ENCODE measurements at regions not wholly inside any gene's neighbourhood (a gene's known extent, or its start where the extent isn't known, plus 50 kb on each side); places are given as distances from the start of the nearest gene placed in this dataset.
"Not testable (repeated sequence)": the region's sequence is repeated elsewhere in the genome, so short reads cannot be mapped to it uniquely, and the experiment has no call there.

DNA sequence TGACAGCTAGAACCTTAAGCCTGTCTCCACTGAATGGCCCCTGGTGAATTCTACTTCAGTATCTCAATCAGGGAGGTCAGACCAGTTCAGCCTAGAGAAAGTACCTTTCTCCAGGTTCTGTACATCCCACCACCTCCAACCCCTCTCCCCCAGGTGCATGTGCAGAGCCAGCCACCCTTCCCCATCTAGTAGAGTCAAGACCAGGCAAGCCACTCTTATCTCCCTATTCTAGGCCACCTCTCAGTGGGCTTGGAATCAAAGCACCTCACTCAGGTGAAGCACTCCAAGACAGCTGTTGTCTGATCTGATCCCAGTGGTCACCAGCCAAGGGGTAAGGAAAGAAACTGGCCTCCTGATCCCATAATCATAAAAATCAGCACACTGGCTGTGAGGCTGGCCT, 340.9 kb downstream of the BCL11B start:
- no peak overlapping the region for H3K4ac ChIP-seq (ENCODE audit: low read depth, low read length)
- no peak overlapping the region for H4K91ac ChIP-seq (ENCODE audit: low read depth, low read length)
- no peaks in the 10 kb centered on the region for H3K79me1 ChIP-seq (ENCODE audit: low read length)
- H3K36me3 ChIP-seq (ENCODE audit: control insufficient read depth in 1 of 2, insufficient read depth in 2 of 2, low read length in 2 of 2) = no peaks in the 10 kb centered on the region
- no peaks in the 10 kb centered on the region for H3K27me3 ChIP-seq (ENCODE audit: insufficient read depth, low read length)
- H3K9ac ChIP-seq (ENCODE audit: low read length) = no peak overlapping the region
- H2BK12ac ChIP-seq (ENCODE audit: low read length) = no peak overlapping the region
- H2AFZ ChIP-seq (ENCODE audit: insufficient read depth, low read length, poor library complexity) = no peak overlapping the region
- H3K4me2 ChIP-seq (ENCODE audit: low read length) = no peak overlapping the region
- no peaks in the 10 kb centered on the region for H3K4me1 ChIP-seq (ENCODE audit: control insufficient read depth in 1 of 2, insufficient read depth in 2 of 2, low read length in 2 of 2)
- H3K9me3 ChIP-seq (ENCODE audit: insufficient read depth, low read depth, low read length) = peaks cover 3% of the 10 kb centered on the region
- no peak for DNase-seq
- H3K14ac ChIP-seq (ENCODE audit: low read length) = no peak overlapping the region
- H2BK120ac ChIP-seq (ENCODE audit: insufficient read depth, low read length, poor library complexity) = no peak overlapping the region
- no peak overlapping the region for H3K23ac ChIP-seq (ENCODE audit: low read length)
- H2AK5ac ChIP-seq (ENCODE audit: low read length) = no peak overlapping the region
- no peaks in the 10 kb centered on the region for H3K79me2 ChIP-seq (ENCODE audit: control insufficient read depth, insufficient read depth, low read length, poor library complexity)
- no peak overlapping the region for H3K27ac ChIP-seq (ENCODE audit: low read depth, low read length)
- no peak overlapping the region for H4K12ac ChIP-seq (ENCODE audit: low read depth, low read length)
- no peak overlapping the region for H3K18ac ChIP-seq (ENCODE audit: low read length)
- H3K4me3 ChIP-seq (ENCODE audit: low read depth, low read length) = no peak overlapping the region
- no peak overlapping the region for H2BK5ac ChIP-seq (ENCODE audit: low read depth, low read length, poor library complexity)
- no peak overlapping the region for H4K8ac ChIP-seq (ENCODE audit: low read depth, low read length)

DNA sequence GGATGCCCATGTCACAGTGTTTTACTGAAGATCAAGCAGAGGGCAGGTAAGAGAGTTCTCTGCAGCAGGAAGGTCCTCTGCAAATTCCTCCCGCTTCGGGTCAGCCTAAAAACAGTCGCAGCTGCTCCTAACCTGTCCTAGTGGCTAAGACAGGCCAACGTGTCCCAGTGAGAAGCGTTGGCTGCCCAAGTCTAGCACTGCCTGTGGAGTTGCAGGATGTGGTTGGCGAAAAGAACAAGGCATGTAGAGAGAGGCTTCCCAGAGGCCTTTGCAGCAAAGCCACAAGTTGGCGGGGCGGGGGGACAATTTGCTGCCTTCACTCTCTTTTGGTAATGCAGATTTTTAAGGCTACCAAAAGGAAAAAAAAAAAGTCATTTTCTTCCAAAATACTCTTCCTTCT, 340.1 kb downstream of the BCL11B start:
- H4K8ac ChIP-seq (ENCODE audit: low read depth, low read length) = no peak overlapping the region
- WGBS (ENCODE audit: extremely low coverage, insufficient coverage, insufficient read length) = no CpG with 5 or more reads among the region's 8 CpGs
- no peak overlapping the region for H3K4ac ChIP-seq (ENCODE audit: low read depth, low read length)
- H3K4me3 ChIP-seq (ENCODE audit: low read depth, low read length) = no peak overlapping the region
- no peak overlapping the region for H3K4me2 ChIP-seq (ENCODE audit: low read length)
- no peak for DNase-seq
- H2BK120ac ChIP-seq (ENCODE audit: insufficient read depth, low read length, poor library complexity) = no peak overlapping the region
- H4K12ac ChIP-seq (ENCODE audit: low read depth, low read length) = no peak overlapping the region
- no peak overlapping the region for H2BK12ac ChIP-seq (ENCODE audit: low read length)
- no peaks in the 10 kb centered on the region for H3K79me1 ChIP-seq (ENCODE audit: low read length)
- H3K36me3 ChIP-seq (ENCODE audit: control insufficient read depth in 1 of 2, insufficient read depth in 2 of 2, low read length in 2 of 2) = no peaks in the 10 kb centered on the region
- peaks cover 2% of the 10 kb centered on the region for H3K9me3 ChIP-seq (ENCODE audit: insufficient read depth, low read depth, low read length)
- no peak overlapping the region for H2AK5ac ChIP-seq (ENCODE audit: low read length)
- no peaks in the 10 kb centered on the region for H3K79me2 ChIP-seq (ENCODE audit: control insufficient read depth, insufficient read depth, low read length, poor library complexity)
- H3K18ac ChIP-seq (ENCODE audit: low read length) = no peak overlapping the region
- H3K27me3 ChIP-seq (ENCODE audit: insufficient read depth, low read length) = no peaks in the 10 kb centered on the region
- H3K27ac ChIP-seq (ENCODE audit: low read depth, low read length) = no peak overlapping the region
- no peak overlapping the region for H4K91ac ChIP-seq (ENCODE audit: low read depth, low read length)
- H3K14ac ChIP-seq (ENCODE audit: low read length) = no peak overlapping the region
- H3K9ac ChIP-seq (ENCODE audit: low read length) = no peak overlapping the region
- no peaks in the 10 kb centered on the region for H3K4me1 ChIP-seq (ENCODE audit: control insufficient read depth in 1 of 2, insufficient read depth in 2 of 2, low read length in 2 of 2)
- H3K23ac ChIP-seq (ENCODE audit: low read length) = no peak overlapping the region
- no peak overlapping the region for H2AFZ ChIP-seq (ENCODE audit: insufficient read depth, low read length, poor library complexity)
- H2BK5ac ChIP-seq (ENCODE audit: low read depth, low read length, poor library complexity) = no peak overlapping the region

DNA sequence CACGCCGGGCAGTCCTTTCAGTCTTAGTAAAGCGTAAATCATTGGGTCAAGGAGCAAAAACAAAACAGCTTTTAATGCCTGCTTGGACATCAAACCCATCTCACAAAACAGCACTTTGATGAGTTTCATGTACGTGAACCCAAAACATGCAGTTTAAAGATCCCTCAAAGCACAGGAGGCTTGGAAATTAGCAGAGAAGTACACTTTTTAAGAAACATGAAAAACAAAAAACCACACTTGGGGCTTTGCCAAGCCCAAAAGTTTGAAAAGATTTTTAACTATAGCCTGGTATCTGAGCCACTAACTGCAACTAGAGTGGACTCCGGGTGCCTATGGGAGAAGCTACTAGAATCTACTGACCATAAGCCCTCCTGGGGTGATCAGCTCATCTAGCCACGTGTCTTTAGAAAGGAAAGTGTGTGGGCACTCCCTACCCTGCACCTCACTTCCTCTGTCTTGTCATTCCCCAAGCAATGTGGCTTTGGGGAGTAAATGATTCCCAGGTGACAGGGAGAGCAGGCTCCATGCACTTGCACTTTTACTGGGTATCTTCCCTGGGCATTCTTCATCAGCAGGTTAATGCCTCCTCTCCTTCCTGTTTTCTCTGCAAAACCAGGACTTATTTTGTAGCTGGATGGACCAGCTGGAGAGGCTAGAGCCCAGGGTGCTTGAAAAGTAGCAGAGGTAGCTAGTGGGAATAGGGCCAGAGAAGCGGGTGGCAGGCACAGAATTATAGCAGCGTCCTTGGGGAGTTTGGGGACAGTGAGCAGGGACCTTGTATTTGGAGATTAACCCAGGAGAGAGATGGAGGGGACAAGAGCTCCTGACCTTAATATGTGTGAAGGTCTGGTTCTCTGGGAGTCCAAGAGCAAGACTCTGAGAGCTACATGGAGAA, 339.3 kb downstream of the BCL11B start:
- no CpG with 5 or more reads among the region's 8 CpGs for WGBS (ENCODE audit: extremely low coverage, insufficient coverage, insufficient read length)
- Histone ChIP-seq H2AK5ac (ENCODE audit: low read length) (no peak overlapping the region), H3K4me1 (ENCODE audit: control insufficient read depth in 1 of 2, insufficient read depth in 2 of 2, low read length in 2 of 2) (no peaks in the 10 kb centered on the region), H3K36me3 (ENCODE audit: control insufficient read depth in 1 of 2, insufficient read depth in 2 of 2, low read length in 2 of 2) (no peaks in the 10 kb centered on the region), H2AFZ (ENCODE audit: insufficient read depth, low read length, poor library complexity) (no peak overlapping the region), H3K18ac (ENCODE audit: low read length) (no peak overlapping the region), H2BK120ac (ENCODE audit: insufficient read depth, low read length, poor library complexity) (no peak overlapping the region), H2BK5ac (ENCODE audit: low read depth, low read length, poor library complexity) (no peak overlapping the region), H3K79me1 (ENCODE audit: low read length) (no peaks in the 10 kb centered on the region), H3K4me3 (ENCODE audit: low read depth, low read length) (no peak overlapping the region), H3K23ac (ENCODE audit: low read length) (no peak overlapping the region), H4K8ac (ENCODE audit: low read depth, low read length) (no peak overlapping the region), H4K91ac (ENCODE audit: low read depth, low read length) (no peak overlapping the region), H3K14ac (ENCODE audit: low read length) (no peak overlapping the region), H3K9me3 (ENCODE audit: insufficient read depth, low read depth, low read length) (peaks cover 2% of the 10 kb centered on the region), H3K79me2 (ENCODE audit: control insufficient read depth, insufficient read depth, low read length, poor library complexity) (no peaks in the 10 kb centered on the region), H3K4ac (ENCODE audit: low read depth, low read length) (no peak overlapping the region), H3K4me2 (ENCODE audit: low read length) (no peak overlapping the region), H3K27ac (ENCODE audit: low read depth, low read length) (no peak overlapping the region), H3K27me3 (ENCODE audit: insufficient read depth, low read length) (no peaks in the 10 kb centered on the region), H2BK12ac (ENCODE audit: low read length) (no peak overlapping the region), H3K9ac (ENCODE audit: low read length) (no peak overlapping the region), H4K12ac (ENCODE audit: low read depth, low read length) (no peak overlapping the region)
- DNase-seq = no peak

DNA sequence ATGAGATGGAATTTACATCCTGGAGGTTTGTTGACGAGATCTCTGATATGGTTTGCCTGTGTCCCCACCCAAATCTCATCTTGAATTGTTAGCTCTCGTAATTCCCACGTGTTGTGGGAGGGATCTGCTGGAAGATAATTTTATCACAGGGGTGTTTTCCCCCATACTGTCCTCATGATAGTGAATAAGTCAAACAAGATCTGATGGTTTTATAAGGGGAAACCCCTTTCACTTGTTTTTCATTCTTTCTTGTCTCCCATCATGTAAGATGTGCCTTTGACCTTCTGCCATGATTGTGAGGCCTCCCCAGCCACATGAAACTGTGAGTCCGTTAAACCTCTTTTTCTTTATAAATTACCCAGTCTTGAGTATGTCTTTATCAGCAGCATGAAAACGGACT, 337.4 kb downstream of the BCL11B start:
- H2BK12ac ChIP-seq (ENCODE audit: low read length); H3K4ac ChIP-seq (ENCODE audit: low read depth, low read length); H2BK5ac ChIP-seq (ENCODE audit: low read depth, low read length, poor library complexity); H2AK5ac ChIP-seq (ENCODE audit: low read length); H3K4me2 ChIP-seq (ENCODE audit: low read length); H4K12ac ChIP-seq (ENCODE audit: low read depth, low read length); DNase-seq; H3K14ac ChIP-seq (ENCODE audit: low read length); H3K4me1 ChIP-seq (ENCODE audit: control insufficient read depth in 1 of 2, insufficient read depth in 2 of 2, low read length in 2 of 2); H3K36me3 ChIP-seq (ENCODE audit: control insufficient read depth in 1 of 2, insufficient read depth in 2 of 2, low read length in 2 of 2); H3K18ac ChIP-seq (ENCODE audit: low read length); H3K79me2 ChIP-seq (ENCODE audit: control insufficient read depth, insufficient read depth, low read length, poor library complexity); H3K4me3 ChIP-seq (ENCODE audit: low read depth, low read length); H3K9me3 ChIP-seq (ENCODE audit: insufficient read depth, low read depth, low read length); H4K8ac ChIP-seq (ENCODE audit: low read depth, low read length); H3K27ac ChIP-seq (ENCODE audit: low read depth, low read length); H3K9ac ChIP-seq (ENCODE audit: low read length); H3K79me1 ChIP-seq (ENCODE audit: low read length); H3K23ac ChIP-seq (ENCODE audit: low read length); H4K91ac ChIP-seq (ENCODE audit: low read depth, low read length); H2BK120ac ChIP-seq (ENCODE audit: insufficient read depth, low read length, poor library complexity); H2AFZ ChIP-seq (ENCODE audit: insufficient read depth, low read length, poor library complexity); H3K27me3 ChIP-seq (ENCODE audit: insufficient read depth, low read length): not testable (repeated sequence)
- WGBS (ENCODE audit: extremely low coverage, insufficient coverage, insufficient read length) = no CpG with 5 or more reads among the region's 5 CpGs
